K562 (cell line): ENCODE measurements at regions not wholly inside any gene's neighbourhood (a gene's known extent, or its start where the extent isn't known, plus 50 kb on each side); places are given as distances from the start of the nearest gene placed in this dataset.

ENCODE experiments used
- ATAC-seq: fragments of 200-7000 bp; cut with Tn5 transposase; 3 replicates; pipeline ENCODE4 v1.9.1; 2020; ENCODE audit warnings: moderate library complexity
- BruUV-seq: library from RNA; stranded (reverse); fragments of 400-500 nt; replicated peaks from 2 replicates; lab custom pipeline; 2021; lab: Mats Ljungman, UMichigan
- CTCF ChIA-PET: fragments of 300-600 bp; formaldehyde crosslinking; extraction: SDS; loops from one replicate; lab custom pipeline; 2021; ENCODE audit warnings: low intra/inter-chr PET ratio; lab: Yijun Ruan, JAX
- POLR2A ChIA-PET: fragments of 300-600, 350-650 bp; sonication (Branson Sonifier 250); formaldehyde crosslinking; extraction: SDS; loops from one replicate; lab custom pipeline; 2021; ENCODE audit warnings: antibody characterized with exemption, inconsistent platforms; lab: Yijun Ruan, JAX
- DNase-seq, 4 experiments: peaks; one replicate each; pipeline versions ENCODE4 v3.0.0 to v3.0.0-alpha.2; 2011 to 2018; ENCODE audit warnings: low spot score in 3 of 4, mixed read lengths in 3 of 4; ENCODE audit errors: extremely low read depth in 1 of 4
- FAIRE-seq: peaks from 2 replicates; lab custom pipeline; 2011; peaks lifted over from hg19 to GRCh38; lab: Jason Lieb, UNC
- H2AFZ ChIP-seq: 2 replicates; pipeline ENCODE4 v1.6.0; 2011; ENCODE audit warnings: low read depth, low read length, control low read depth, inconsistent platforms
- H3K27ac ChIP-seq: fragments of 200-600 bp; 3 replicates; pipeline ENCODE4 v1.8.0; 2011; ENCODE audit warnings: low read depth, mild to moderate bottlenecking, control low read depth, inconsistent platforms, low read length, moderate library complexity, mixed read lengths; ENCODE audit errors: extremely low read depth
- H3K27me3 ChIP-seq, 2 experiments: fragments of 300-600 bp in 1 of 2; 2 replicates in 1 of 2; 3 replicates in 1 of 2; pipeline versions ENCODE4 v1.6.0 to v1.8.0; 2011; ENCODE audit warnings: inconsistent platforms in 2 of 2, low read length in 2 of 2, mild to moderate bottlenecking in 1 of 2, mixed read lengths in 1 of 2, moderate library complexity in 1 of 2; ENCODE audit not compliant: control insufficient read depth in 2 of 2, insufficient read depth in 2 of 2
- H3K36me3 ChIP-seq: fragments of 300-600 bp; 3 replicates; pipeline ENCODE4 v1.8.0; 2011; ENCODE audit warnings: mild to moderate bottlenecking, low read length, inconsistent platforms; ENCODE audit not compliant: control insufficient read depth, insufficient read depth
- H3K4me1 ChIP-seq, 2 experiments: fragments of 200-600 bp in 1 of 2; replicated peaks in 1 of 2; 2 replicates in 1 of 2; 3 replicates in 1 of 2; pipeline versions ENCODE4 v1.5.1 to v1.8.0; 2011; ENCODE audit warnings: inconsistent platforms in 2 of 2, low read length in 2 of 2, mild to moderate bottlenecking in 1 of 2, mixed read lengths in 1 of 2, moderate library complexity in 1 of 2; ENCODE audit not compliant: control insufficient read depth in 2 of 2, insufficient read depth in 2 of 2
- H3K4me2 ChIP-seq: 2 replicates; pipeline ENCODE4 v1.6.1; 2011; ENCODE audit warnings: low read length, control low read depth, inconsistent platforms, mixed read lengths; ENCODE audit not compliant: insufficient read depth
- H3K4me3 ChIP-seq: fragments of 200-600 bp; sonication (generic), shearing (Covaris generic); 2 replicates; pipeline ENCODE4 v1.5.1; 2016; ENCODE audit warnings: control low read depth, inconsistent platforms
- H3K79me2 ChIP-seq: fragments of 200-600 bp; 3 replicates; pipeline ENCODE4 v1.8.0; 2011; ENCODE audit warnings: low read length, inconsistent platforms; ENCODE audit not compliant: control insufficient read depth, insufficient read depth
- H3K9ac ChIP-seq, 2 experiments: 2 replicates each; pipeline versions ENCODE4 v1.6.0 to v1.6.1; 2011; ENCODE audit warnings: low read depth in 2 of 2, low read length in 2 of 2, control low read depth in 1 of 2, inconsistent platforms in 1 of 2, mild to moderate bottlenecking in 1 of 2, mixed read lengths in 1 of 2; ENCODE audit not compliant: insufficient read depth in 1 of 2
- H3K9me1 ChIP-seq: one replicate; pipeline ENCODE4 v1.6.0; 2011; ENCODE audit warnings: inconsistent platforms, mild to moderate bottlenecking, low read length, moderate library complexity; ENCODE audit not compliant: control insufficient read depth, insufficient read depth
- H3K9me3 ChIP-seq: replicated peaks from 2 replicates; pipeline ENCODE4 v1.5.1; 2011; ENCODE audit warnings: low read depth, low read length, inconsistent platforms; ENCODE audit not compliant: control insufficient read depth, insufficient read depth
- H4K20me1 ChIP-seq: replicated peaks from 2 replicates; pipeline ENCODE4 v1.6.1; 2011; ENCODE audit warnings: low read length, inconsistent platforms, mixed read lengths; ENCODE audit not compliant: control insufficient read depth, insufficient read depth
- C11orf30 ChIP-seq: fragments of 450-650 bp; IDR thresholded peaks from 2 replicates; pipeline ENCODE4 v1.6.1; 2016; ENCODE audit warnings: low read depth, mild to moderate bottlenecking
- CCNT2 ChIP-seq: IDR thresholded peaks from 2 replicates; pipeline ENCODE4 v1.6.1; 2011; ENCODE audit warnings: borderline replicate concordance, low read depth, mild to moderate bottlenecking, moderate library complexity, mixed read lengths, low read length; ENCODE audit not compliant: insufficient read length; ENCODE audit errors: extremely low read depth
- MAFF ChIP-seq: IDR thresholded peaks from 2 replicates; pipeline ENCODE4 v1.6.1; 2012; ENCODE audit warnings: low read length, improper control_type of control experiment
- MAFG ChIP-seq: fragments of 450-650 bp; conservative IDR thresholded peaks from 2 replicates; pipeline ENCODE4 v1.6.1; 2016; ENCODE audit warnings: missing genetic modification characterization, missing compliant biosample characterization
- MAFK ChIP-seq: IDR thresholded peaks from 2 replicates; pipeline ENCODE4 v1.6.1; 2011; ENCODE audit warnings: low read length, improper control_type of control experiment
- NCOA2 ChIP-seq, 2 experiments: fragments of 450-650 bp; IDR thresholded peaks; 2 replicates each; pipeline ENCODE4 v1.6.1; 2018; ENCODE audit warnings: mild to moderate bottlenecking in 2 of 2, moderate library complexity in 1 of 2; ENCODE audit not compliant: partially characterized antibody in 2 of 2
- ZNF316 ChIP-seq: fragments of 450-650 bp; IDR thresholded peaks from 2 replicates; pipeline ENCODE4 v1.6.1; 2016
- WGBS: fragments of 100-300 bp; shearing (Covaris generic); methylation state at CpG from one replicate; pipeline ENCODE4 v1.1.6; 2016; ENCODE audit warnings: low coverage, mixed read lengths; ENCODE audit not compliant: insufficient coverage; ENCODE audit errors: missing lambda C conversion rate; 5-methylcytosine and 5-hydroxymethylcytosine counted together
- in situ Hi-C: fragments of 300-500 bp; cut with MboI; formaldehyde crosslinking; loops from 4 replicates; pipeline ENCODE4 v1.15.0; 2018; ENCODE audit warnings: inconsistent platforms, mixed read lengths
- intact Hi-C: fragments of 100-400 bp; cut with micrococcal nuclease; formaldehyde crosslinking; loops from 2 replicates; pipeline ENCODE4 v1.14.2; 2022
- TF ChIP-seq, protein P1 (sequence below): fragments of 450-650 bp; IDR thresholded peaks from 2 replicates; pipeline ENCODE4 v1.6.1; 2018; ENCODE audit warnings: mild to moderate bottlenecking, low read depth; ENCODE audit not compliant: partially characterized antibody

DNA sequence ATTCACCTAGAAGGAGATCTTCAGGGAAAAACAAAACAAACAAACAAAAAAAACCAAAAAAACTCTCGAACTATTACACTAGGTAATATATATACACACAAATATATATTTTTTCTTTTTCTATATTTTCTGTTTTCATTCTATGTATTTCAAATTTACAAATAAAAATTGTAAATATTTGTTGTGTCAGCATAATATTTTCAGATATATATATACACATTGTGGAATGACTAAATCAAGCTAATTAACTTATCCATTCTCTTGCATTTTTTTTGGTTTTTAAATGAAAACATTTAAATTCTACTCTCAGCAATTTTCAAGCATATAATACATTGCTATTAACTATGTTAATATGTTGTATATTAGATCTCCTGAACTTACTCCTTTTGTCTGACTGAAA lies 762.0 kb upstream of the PCDH10 start:
- H3K27ac ChIP-seq: no peak overlapping the region
- H3K9me3 ChIP-seq: no peaks in the 10 kb centered on the region
- ChIA-PET POLR2A (no interaction called here), CTCF (no interaction called here)
- no peaks in the 10 kb centered on the region for H3K36me3 ChIP-seq
- H3K4me3 ChIP-seq: no peak overlapping the region
- no peak overlapping the region for H2AFZ ChIP-seq
- DNase-seq (no peak), ATAC-seq (no peak), FAIRE-seq (no peak)
- WGBS: 0% methylated on average over 1 of the region's 1 CpG
- H3K27me3 ChIP-seq: no peaks in the 10 kb centered on the region
- in situ Hi-C loops (no loop called here), intact Hi-C loops (no loop called here)
- BruUV-seq: no TSS peak
- H4K20me1 ChIP-seq: no peaks in the 10 kb centered on the region
- H3K9me1 ChIP-seq: no peaks in the 10 kb centered on the region
- no peak overlapping the region for H3K9ac ChIP-seq
- H3K4me1 ChIP-seq: no peaks in the 10 kb centered on the region
- TF ChIP-seq NCOA2 (IDR thresholded peaks at IDR 0.05; ENCODE audit: partially characterized antibody in 2 of 2) (no peak), CCNT2 (no peak), MAFF (peak; percentile 63; the same call in 1 of the 2 replicates), MAFK (peak; percentile 86), C11orf30 (peak; percentile 76), ZNF316 (peak; percentile 94), MAFG (tag) (peak; percentile 73)
- TF ChIP-seq, protein P1, sequence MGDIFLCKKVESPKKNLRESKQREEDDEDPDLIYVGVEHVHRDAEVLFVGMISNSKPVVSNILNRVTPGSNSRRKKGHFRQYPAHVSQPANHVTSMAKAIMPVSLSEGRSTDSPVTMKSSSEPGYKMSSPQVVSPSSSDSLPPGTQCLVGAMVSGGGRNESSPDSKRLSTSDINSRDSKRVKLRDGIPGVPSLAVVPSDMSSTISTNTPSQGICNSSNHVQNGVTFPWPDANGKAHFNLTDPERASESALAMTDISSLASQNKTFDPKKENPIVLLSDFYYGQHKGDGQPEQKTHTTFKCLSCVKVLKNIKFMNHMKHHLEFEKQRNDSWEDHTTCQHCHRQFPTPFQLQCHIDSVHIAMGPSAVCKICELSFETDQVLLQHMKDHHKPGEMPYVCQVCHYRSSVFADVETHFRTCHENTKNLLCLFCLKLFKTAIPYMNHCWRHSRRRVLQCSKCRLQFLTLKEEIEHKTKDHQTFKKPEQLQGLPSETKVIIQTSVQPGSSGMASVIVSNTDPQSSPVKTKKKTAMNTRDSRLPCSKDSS: no peak
- H3K4me2 ChIP-seq: no peak overlapping the region
- no peaks in the 10 kb centered on the region for H3K79me2 ChIP-seq
